T-cell (primary cell): ENCODE measurements at regions not wholly inside any gene's neighbourhood (a gene's known extent, or its start where the extent isn't known, plus 50 kb on each side); places are given as distances from the start of the nearest gene placed in this dataset.
"Not testable (repeated sequence)": the region's sequence is repeated elsewhere in the genome, so short reads cannot be mapped to it uniquely, and the experiment has no call there.

Experiments used
- ATAC-seq, 4 experiments: fragments of 200-7000 bp in 3 of 4; fragments of 150-1000 bp in 1 of 4; cut with Tn5 transposase; replicated peaks in 1 of 4; 1 replicate in 3 of 4; 2 replicates in 1 of 4; pipeline ENCODE4 v1.10.0; 2021; ENCODE audit warnings: moderate library complexity in 3 of 4, mild to moderate bottlenecking in 2 of 4, moderate number of reproducible peaks in 1 of 4
- CTCF ChIA-PET, 2 donors: fragments of 300-600 bp; sonication (Branson Sonifier 250); formaldehyde crosslinking; loops; one replicate each; lab custom pipeline; 2022; ENCODE audit warnings: antibody characterized with exemption in 2 of 2; lab: Charles Lee
- POLR2A ChIA-PET, 2 donors: fragments of 300-600 bp; sonication (Branson Sonifier 250); formaldehyde crosslinking; loops; one replicate each; lab custom pipeline; 2022; ENCODE audit warnings: antibody characterized with exemption in 2 of 2; lab: Charles Lee
- DNase-seq, 35 experiments: peaks; one replicate each; pipeline versions ENCODE4 v3.0.0 to v3.0.0-alpha.2; 2013 to 2023
- H3K27ac ChIP-seq: one replicate; pipeline ENCODE4 v1.5.1; 2013; ENCODE audit warnings: low read length
- H3K27me3 ChIP-seq, 2 experiments: replicated peaks in 1 of 2; 1 replicate in 1 of 2; 2 replicates in 1 of 2; pipeline versions ENCODE4 v1.6.1 to v1.7.0; 2013; ENCODE audit warnings: low read length in 1 of 2, mixed read lengths in 1 of 2; ENCODE audit not compliant: control insufficient read depth in 2 of 2, insufficient read depth in 2 of 2; ENCODE audit errors: extremely low read depth in 1 of 2
- H3K36me3 ChIP-seq, 2 donors: 1 replicate in 1 of 2; 2 replicates in 1 of 2; pipeline versions ENCODE4 v1.6.1 to v1.7.0; 2013; ENCODE audit warnings: low read length in 1 of 2; ENCODE audit not compliant: control insufficient read depth in 2 of 2, insufficient read depth in 1 of 2; ENCODE audit errors: extremely low read depth in 1 of 2
- H3K4me1 ChIP-seq, 2 experiments: 1 replicate in 1 of 2; 2 replicates in 1 of 2; pipeline versions ENCODE4 v1.6.1 to v1.7.0; 2013; ENCODE audit warnings: low read length in 2 of 2, mixed read lengths in 1 of 2; ENCODE audit not compliant: insufficient read depth in 2 of 2, control insufficient read depth in 1 of 2; ENCODE audit errors: extremely low read depth in 1 of 2
- H3K4me3 ChIP-seq, 2 donors: 1 replicate in 1 of 2; 2 replicates in 1 of 2; pipeline versions ENCODE4 v1.5.1 to v1.7.0; 2013; ENCODE audit warnings: mild to moderate bottlenecking in 2 of 2, low read length in 1 of 2, moderate library complexity in 1 of 2; ENCODE audit not compliant: control insufficient read depth in 1 of 2; ENCODE audit errors: extremely low read depth in 1 of 2
- H3K9me3 ChIP-seq: 2 replicates; pipeline ENCODE4 v1.7.0; 2013
- H3K27ac Mint-ChIP-seq, 2 donors: one replicate each; pipeline ENCODE4 v1.8.0; 2020 to 2021; ENCODE audit warnings: mild to moderate bottlenecking in 2 of 2, mixed read lengths in 2 of 2
- H3K27me3 Mint-ChIP-seq, 2 donors: one replicate each; pipeline ENCODE4 v1.8.0; 2021 to 2022; ENCODE audit warnings: mixed read lengths in 2 of 2
- H3K36me3 Mint-ChIP-seq: one replicate; pipeline ENCODE4 v1.8.0; 2021; ENCODE audit warnings: mixed read lengths
- H3K4me1 Mint-ChIP-seq, 3 donors: one replicate each; pipeline ENCODE4 v1.8.0; 2020 to 2022; ENCODE audit warnings: mixed read lengths in 3 of 3, mild to moderate bottlenecking in 1 of 3
- H3K4me3 Mint-ChIP-seq, 3 donors: one replicate each; pipeline ENCODE4 v1.8.0; 2020 to 2022; ENCODE audit warnings: mild to moderate bottlenecking in 3 of 3, mixed read lengths in 3 of 3, moderate library complexity in 3 of 3
- H3K9me3 Mint-ChIP-seq, 3 donors: one replicate each; pipeline ENCODE4 v1.8.0; 2020 to 2022; ENCODE audit warnings: mixed read lengths in 3 of 3
- WGBS: methylation state at CpG from one replicate; pipeline ENCODE4 v1.1.5; 2013; ENCODE audit warnings: missing lambda C conversion rate; ENCODE audit not compliant: insufficient coverage; 5-methylcytosine and 5-hydroxymethylcytosine counted together

- no peak overlapping the region for H3K4me3 ChIP-seq
- CTCF ChIA-PET: no interaction called here
- H3K4me1 ChIP-seq: no peaks in the 10 kb centered on the region
- POLR2A ChIA-PET: no interaction called here
- H3K27me3 ChIP-seq: peaks cover 0 to 4% of the 10 kb centered on the region in 2 experiments
- H3K4me3 Mint-ChIP-seq: no peak overlapping the region
- 100% methylated on average over 1 of the region's 2 CpGs for WGBS
- peaks cover 0 to 3% of the 10 kb centered on the region in 2 donors for H3K27me3 Mint-ChIP-seq
- H3K36me3 ChIP-seq: no peaks in the 10 kb centered on the region
- H3K9me3 ChIP-seq: no peaks in the 10 kb centered on the region
- H3K4me1 Mint-ChIP-seq: no peaks in the 10 kb centered on the region
- DNase-seq (no peak), ATAC-seq (no peak)
- peaks cover 0 to 4% (median under 1%) of the 10 kb centered on the region in 3 donors for H3K9me3 Mint-ChIP-seq
- H3K36me3 Mint-ChIP-seq: peaks cover 5% of the 10 kb centered on the region
- no peak overlapping the region for H3K27ac Mint-ChIP-seq
- no peak overlapping the region for H3K27ac ChIP-seq
Measured at GRCh38 chr3:72646263-72646662, 202.0 kb downstream of the SHQ1 start.

GRCh38 chr3:72643635-72644034 lies 204.6 kb downstream of the SHQ1 start:
- H3K27me3 Mint-ChIP-seq, H3K9me3 ChIP-seq, H3K4me3 Mint-ChIP-seq, POLR2A ChIA-PET, CTCF ChIA-PET, H3K27ac ChIP-seq, DNase-seq, H3K36me3 Mint-ChIP-seq, H3K4me3 ChIP-seq, H3K36me3 ChIP-seq, ATAC-seq, H3K9me3 Mint-ChIP-seq, H3K27ac Mint-ChIP-seq, H3K4me1 Mint-ChIP-seq, H3K4me1 ChIP-seq: not testable (repeated sequence)
- WGBS: 96% methylated on average over 6 of the region's 8 CpGs
- peaks cover 0 to 11% of the 10 kb centered on the region in 2 experiments for H3K27me3 ChIP-seq

- Histone ChIP-seq H3K27ac (no peak overlapping the region), H3K9me3 (no peaks in the 10 kb centered on the region), H3K36me3 (no peaks in the 10 kb centered on the region), H3K4me1 (no peaks in the 10 kb centered on the region), H3K27me3 (peaks cover 0 to 10% of the 10 kb centered on the region in 2 experiments), H3K4me3 (no peak overlapping the region)
- ChIA-PET POLR2A (no interaction called here), CTCF (interaction anchor here in 1 of 2 donors (1.0 kb wide), 1 partner anchor 24 kb away, joined by 3 read pairs; no protein-coding TSS in a partner anchor)
- H3K4me3 Mint-ChIP-seq: no peak overlapping the region
- DNase-seq (no peak), ATAC-seq (no peak)
- peaks cover 5% of the 10 kb centered on the region for H3K36me3 Mint-ChIP-seq
- H3K4me1 Mint-ChIP-seq: no peaks in the 10 kb centered on the region
- H3K27me3 Mint-ChIP-seq: peaks cover 3 to 7% of the 10 kb centered on the region in 2 donors
- no CpG with 5 or more reads among the region's 2 CpGs for WGBS
- no peak overlapping the region for H3K27ac Mint-ChIP-seq
- peaks cover 0 to 4% (median 0%) of the 10 kb centered on the region in 3 donors for H3K9me3 Mint-ChIP-seq
Measured at GRCh38 chr3:72641684-72642083, 206.6 kb downstream of the SHQ1 start.

GRCh38 chr3:72641072-72641471 lies 207.2 kb downstream of the SHQ1 start:
- no peak for DNase-seq
- Histone ChIP-seq H3K4me1 (no peaks in the 10 kb centered on the region), H3K27ac (no peak overlapping the region), H3K36me3 (no peaks in the 10 kb centered on the region), H3K4me3 (no peak overlapping the region), H3K27me3 (peaks cover 0 to 13% of the 10 kb centered on the region in 2 experiments), H3K9me3 (no peaks in the 10 kb centered on the region)
- peaks cover 5% of the 10 kb centered on the region for H3K36me3 Mint-ChIP-seq
- CTCF ChIA-PET: interaction anchor here in 1 of 2 donors (1.0 kb wide), 1 partner anchor 24 kb away, joined by 3 read pairs; no protein-coding TSS in a partner anchor
- H3K9me3 Mint-ChIP-seq: no peaks in the 10 kb centered on the region
- peaks cover 3 to 7% of the 10 kb centered on the region in 2 donors for H3K27me3 Mint-ChIP-seq
- no CpG with 5 or more reads among the region's 4 CpGs for WGBS
- no peak overlapping the region for H3K27ac Mint-ChIP-seq
- no peaks in the 10 kb centered on the region for H3K4me1 Mint-ChIP-seq
- no peak for ATAC-seq
- POLR2A ChIA-PET: no interaction called here
- no peak overlapping the region for H3K4me3 Mint-ChIP-seq

- no peaks in the 10 kb centered on the region for H3K9me3 Mint-ChIP-seq
- no peaks in the 10 kb centered on the region for H3K36me3 Mint-ChIP-seq
- Histone ChIP-seq H3K27me3 (peaks cover 0 to 13% of the 10 kb centered on the region in 2 experiments), H3K9me3 (no peaks in the 10 kb centered on the region), H3K36me3 (no peaks in the 10 kb centered on the region), H3K4me3 (no peak overlapping the region), H3K27ac (no peak overlapping the region), H3K4me1 (no peaks in the 10 kb centered on the region)
- 59% methylated on average over 7 of the region's 8 CpGs for whole genome bisulfite sequencing
- ChIA-PET POLR2A (interaction anchor here in 1 of 2 donors (0.6 kb wide), 1 partner anchor 179 kb away, joined by 3 read pairs; no protein-coding TSS in a partner anchor), CTCF (no interaction called here)
- H3K4me3 Mint-ChIP-seq: no peak overlapping the region
- no peak overlapping the region for H3K27ac Mint-ChIP-seq
- H3K4me1 Mint-ChIP-seq: no peaks in the 10 kb centered on the region
- peaks cover 0 to 7% of the 10 kb centered on the region in 2 donors for H3K27me3 Mint-ChIP-seq
- no peak for ATAC-seq
- DNase-seq: no peak
Measured at GRCh38 chr3:72636969-72637597, 211.2 kb downstream of the SHQ1 start.

GRCh38 chr3:72635551-72635950 lies 212.7 kb downstream of the SHQ1 start:
- DNase-seq: no peak
- Mint-ChIP-seq H3K4me1 (no peaks in the 10 kb centered on the region), H3K27me3 (peaks cover 0 to 2% of the 10 kb centered on the region in 2 donors), H3K27ac (no peak overlapping the region), H3K9me3 (peaks cover 0 to 3% (median 0%) of the 10 kb centered on the region in 3 donors), H3K36me3 (no peaks in the 10 kb centered on the region), H3K4me3 (no peak overlapping the region)
- Histone ChIP-seq H3K4me3 (no peak overlapping the region), H3K4me1 (no peaks in the 10 kb centered on the region), H3K36me3 (no peaks in the 10 kb centered on the region), H3K27ac (no peak overlapping the region), H3K9me3 (no peaks in the 10 kb centered on the region), H3K27me3 (peaks cover 0 to 8% of the 10 kb centered on the region in 2 experiments)
- CTCF ChIA-PET: no interaction called here
- POLR2A ChIA-PET: no interaction called here
- WGBS: no CpG with 5 or more reads among the region's 4 CpGs
- no peak for ATAC-seq
